Activated CD8-positive, alpha-beta memory T cell treated with anti-CD3 and anti-CD28 coated beads for 48 hours (primary cell): ENCODE measurements at regions not wholly inside any gene's neighbourhood (a gene's known extent, or its start where the extent isn't known, plus 50 kb on each side); places are given as distances from the start of the nearest gene placed in this dataset.
"Not testable (repeated sequence)": the region's sequence is repeated elsewhere in the genome, so short reads cannot be mapped to it uniquely, and the experiment has no call there.

Experiments used
- DNase-seq, 3 experiments: peaks; one replicate each; pipeline ENCODE4 v3.0.0-alpha.2; 2020; ENCODE audit warnings: low read depth in 2 of 3, low spot score in 2 of 3

GRCh38 chr3:176090727-176091126 lies 1106.6 kb downstream of the TBL1XR1 start:
- DNase-seq, result no peak

GRCh38 chr3:176088962-176089383 lies 1108.3 kb downstream of the TBL1XR1 start:
- no peak for DNase-seq

- DNase-seq, result no peak
Measured at GRCh38 chr3:176087066-176087697, 1110.1 kb downstream of the TBL1XR1 start.

GRCh38 chr3:176079785-176080184 lies 1117.5 kb downstream of the TBL1XR1 start:
- DNase-seq, result no peak

- DNase-seq, result no peak
Measured at GRCh38 chr3:176078906-176079305, 1118.4 kb downstream of the TBL1XR1 start.

- DNase-seq, result no peak
Measured at GRCh38 chr3:176075491-176075890, 1121.8 kb downstream of the TBL1XR1 start.

- no peak for DNase-seq
Measured at GRCh38 chr3:176075046-176075445, 1122.2 kb downstream of the TBL1XR1 start.

- no peak for DNase-seq
Measured at GRCh38 chr3:176074096-176074495, 1123.2 kb downstream of the TBL1XR1 start.

- no peak for DNase-seq
Measured at GRCh38 chr3:176071943-176072342, 1125.3 kb downstream of the TBL1XR1 start.

GRCh38 chr3:176068750-176069149 lies 1128.5 kb downstream of the TBL1XR1 start:
- no peak for DNase-seq

- DNase-seq, result no peak
Measured at GRCh38 chr3:176058856-176059255, 1138.4 kb downstream of the TBL1XR1 start.

GRCh38 chr3:176055836-176056235 lies 1141.4 kb downstream of the TBL1XR1 start:
- no peak for DNase-seq

GRCh38 chr3:176051766-176052165 lies 1145.5 kb downstream of the TBL1XR1 start:
- DNase-seq, result no peak

- no peak for DNase-seq
Measured at GRCh38 chr3:176046703-176047102, 1150.6 kb downstream of the TBL1XR1 start.

- no peak for DNase-seq
Measured at GRCh38 chr3:176041812-176042211, 1155.5 kb downstream of the TBL1XR1 start.

GRCh38 chr3:176041185-176041584 lies 1156.1 kb downstream of the TBL1XR1 start:
- no peak for DNase-seq

- DNase-seq, result no peak
Measured at GRCh38 chr3:176037636-176038035, 1159.6 kb downstream of the TBL1XR1 start.

GRCh38 chr3:176032043-176032442 lies 1165.2 kb downstream of the TBL1XR1 start:
- DNase-seq, result no peak

GRCh38 chr3:176016203-176016602 lies 1157.1 kb downstream of the NAALADL2 start:
- not testable (repeated sequence) for DNase-seq

GRCh38 chr3:176015228-176015627 lies 1156.1 kb downstream of the NAALADL2 start:
- not testable (repeated sequence) for DNase-seq

- DNase-seq, result no peak
Measured at GRCh38 chr3:176009256-176009655, 1150.1 kb downstream of the NAALADL2 start.

- no peak for DNase-seq
Measured at GRCh38 chr3:176005564-176005963, 1146.4 kb downstream of the NAALADL2 start.

- no peak for DNase-seq
Measured at GRCh38 chr3:175989161-175989560, 1130.0 kb downstream of the NAALADL2 start.
